ENCODE measurements at regions not wholly inside any gene's neighbourhood (a gene's known extent, or its start where the extent isn't known, plus 50 kb on each side); places are given as distances from the start of the nearest gene placed in this dataset.
A peak's percentile ranks its signal among the peaks of the same experiment; 100 is the strongest.

DNA sequence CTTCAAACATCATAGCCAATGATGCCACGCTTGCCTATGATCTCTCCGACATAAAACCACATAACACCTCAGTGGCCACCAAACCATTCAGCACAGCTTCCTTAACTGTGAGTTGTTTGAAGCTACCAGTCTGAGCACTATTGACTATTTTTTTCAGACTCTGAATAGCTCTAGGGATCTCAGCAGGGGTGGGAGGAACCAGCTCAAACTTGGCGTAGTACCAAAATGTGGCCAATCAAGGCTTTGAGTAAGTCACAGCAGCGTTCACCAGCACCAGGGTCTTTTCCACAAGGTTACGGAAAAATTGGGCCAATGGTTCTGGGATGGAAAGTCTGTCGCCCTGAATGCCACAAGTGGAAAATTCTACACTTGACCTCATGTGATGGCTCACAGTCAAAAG is 70.6 kb downstream of the SMPDL3A start:
- no peaks in the 10 kb centered on the region for H3K36me3 ChIP-seq (ENCODE audit: low read depth)
- TF ChIP-seq, protein P1, sequence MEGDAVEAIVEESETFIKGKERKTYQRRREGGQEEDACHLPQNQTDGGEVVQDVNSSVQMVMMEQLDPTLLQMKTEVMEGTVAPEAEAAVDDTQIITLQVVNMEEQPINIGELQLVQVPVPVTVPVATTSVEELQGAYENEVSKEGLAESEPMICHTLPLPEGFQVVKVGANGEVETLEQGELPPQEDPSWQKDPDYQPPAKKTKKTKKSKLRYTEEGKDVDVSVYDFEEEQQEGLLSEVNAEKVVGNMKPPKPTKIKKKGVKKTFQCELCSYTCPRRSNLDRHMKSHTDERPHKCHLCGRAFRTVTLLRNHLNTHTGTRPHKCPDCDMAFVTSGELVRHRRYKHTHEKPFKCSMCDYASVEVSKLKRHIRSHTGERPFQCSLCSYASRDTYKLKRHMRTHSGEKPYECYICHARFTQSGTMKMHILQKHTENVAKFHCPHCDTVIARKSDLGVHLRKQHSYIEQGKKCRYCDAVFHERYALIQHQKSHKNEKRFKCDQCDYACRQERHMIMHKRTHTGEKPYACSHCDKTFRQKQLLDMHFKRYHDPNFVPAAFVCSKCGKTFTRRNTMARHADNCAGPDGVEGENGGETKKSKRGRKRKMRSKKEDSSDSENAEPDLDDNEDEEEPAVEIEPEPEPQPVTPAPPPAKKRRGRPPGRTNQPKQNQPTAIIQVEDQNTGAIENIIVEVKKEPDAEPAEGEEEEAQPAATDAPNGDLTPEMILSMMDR (IDR thresholded peaks at IDR 0.05): no peak
- no peak overlapping the region for H3K4me3 ChIP-seq
- no peaks in the 10 kb centered on the region for H3K9me3 ChIP-seq
- intact Hi-C loops (cut with DNase I, micrococcal nuclease): loop anchor here in 1 of 2 donors (10.0 kb wide), 1 partner anchor 455 kb away; no protein-coding TSS in a partner anchor
- no peaks in the 10 kb centered on the region for H3K4me1 ChIP-seq (ENCODE audit: low read depth)
- no peak for DNase-seq
- no peak for ATAC-seq

DNA sequence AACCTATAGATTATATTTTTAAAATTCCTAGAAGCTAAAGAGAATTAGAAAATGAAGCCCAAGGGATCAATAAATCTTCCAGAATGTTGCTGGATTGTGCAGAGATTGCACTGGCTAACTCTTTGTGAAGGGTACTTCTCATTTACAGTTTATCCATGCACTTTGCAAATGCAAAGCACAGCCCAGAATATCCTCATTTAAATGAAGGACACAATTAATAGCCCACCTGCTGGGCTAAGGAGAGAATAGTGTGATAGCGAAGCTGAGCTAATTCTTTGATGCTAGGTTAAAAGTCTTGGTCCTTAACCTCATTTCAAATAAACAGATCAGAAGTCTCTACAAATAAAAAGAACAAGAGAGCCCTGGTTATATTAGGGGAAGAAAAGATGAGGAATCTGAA is 72.5 kb downstream of the SMPDL3A start:
- ATAC-seq (no peak), DNase-seq (no peak)
- H3K4me3 ChIP-seq: no peak overlapping the region
- TF ChIP-seq, protein P1 (IDR thresholded peaks at IDR 0.05): no peak
- no peaks in the 10 kb centered on the region for H3K4me1 ChIP-seq (ENCODE audit: low read depth)
- H3K9me3 ChIP-seq: no peaks in the 10 kb centered on the region
- no peaks in the 10 kb centered on the region for H3K36me3 ChIP-seq (ENCODE audit: low read depth)
- intact Hi-C loops (cut with DNase I, micrococcal nuclease): loop anchor here in 1 of 2 donors (10.0 kb wide), 1 partner anchor 453 kb away; no protein-coding TSS in a partner anchor

GRCh38 chr6:122868137-122868536 is 79.1 kb downstream of the SMPDL3A start:
- ATAC-seq (no peak), DNase-seq (no peak)
- Histone ChIP-seq H3K36me3 (ENCODE audit: low read depth) (no peaks in the 10 kb centered on the region), H3K4me1 (ENCODE audit: low read depth) (no peaks in the 10 kb centered on the region), H3K4me3 (no peak overlapping the region), H3K9me3 (no peaks in the 10 kb centered on the region)
- TF ChIP-seq, protein P1 (IDR thresholded peaks at IDR 0.05): no peak
- intact Hi-C loops (cut with DNase I, micrococcal nuclease): loop anchor here in 1 of 2 donors (10.0 kb wide), 1 partner anchor 447 kb away; no protein-coding TSS in a partner anchor

DNA sequence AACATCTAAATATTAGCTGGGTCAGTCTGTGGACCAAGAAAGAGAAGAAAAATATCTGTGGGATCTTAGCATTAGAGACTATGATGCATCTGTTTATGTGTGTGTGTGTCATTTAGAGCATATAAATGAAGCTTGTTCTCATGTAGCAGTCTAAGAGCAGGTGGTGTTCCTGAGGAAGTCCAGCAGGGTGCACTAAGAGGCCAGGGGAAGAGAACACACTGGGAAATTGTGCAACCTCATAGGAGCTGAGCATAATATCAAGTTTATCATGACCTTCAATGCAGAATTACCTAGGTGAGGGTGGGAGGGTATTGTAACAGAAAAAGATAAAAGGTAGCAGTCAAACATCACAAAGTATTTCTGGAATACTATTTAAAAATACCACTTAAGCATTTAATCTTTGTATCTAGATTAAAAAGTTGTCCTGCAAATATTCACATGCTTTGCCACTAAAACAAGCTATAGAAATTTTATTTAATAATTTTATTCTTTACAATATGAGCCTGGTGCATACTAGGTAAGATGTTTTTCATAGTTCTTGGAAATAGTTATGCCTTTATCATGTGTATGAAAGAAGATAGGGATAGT is 80.5 kb downstream of the SMPDL3A start:
- peak in 1 of 3 donors; percentile 34 for DNase-seq
- intact Hi-C loops (cut with DNase I, micrococcal nuclease): loop anchor here in 1 of 2 donors (10.0 kb wide), 1 partner anchor 445 kb away; no protein-coding TSS in a partner anchor
- Histone ChIP-seq H3K4me1 (ENCODE audit: low read depth) (no peaks in the 10 kb centered on the region), H3K9me3 (no peaks in the 10 kb centered on the region), H3K4me3 (no peak overlapping the region), H3K36me3 (ENCODE audit: low read depth) (no peaks in the 10 kb centered on the region)
- peak; percentile 83 for ATAC-seq
- TF ChIP-seq, protein P1 (IDR thresholded peaks at IDR 0.05): peak; percentile 18

DNA sequence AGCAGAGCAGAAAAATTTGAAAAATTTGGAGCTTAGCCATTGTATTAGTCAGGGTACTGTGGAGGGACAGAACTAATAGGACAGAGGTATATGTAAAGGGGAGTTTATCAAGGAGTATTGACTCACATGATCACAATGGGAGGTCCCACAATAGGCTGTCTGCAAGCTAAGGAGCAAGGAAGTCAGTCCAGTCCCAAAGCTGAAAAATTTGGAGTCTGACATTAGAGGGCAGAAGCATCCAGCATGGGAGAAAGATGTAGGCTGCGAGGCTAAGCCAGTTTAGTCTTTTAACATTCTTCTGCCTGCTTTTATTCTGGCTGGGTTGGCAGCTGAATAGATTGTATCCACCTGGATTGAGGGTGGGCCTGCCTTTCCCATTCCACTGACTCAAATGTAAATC is 82.0 kb downstream of the SMPDL3A start:
- H3K4me1 ChIP-seq (ENCODE audit: low read depth): no peaks in the 10 kb centered on the region
- H3K36me3 ChIP-seq (ENCODE audit: low read depth): no peaks in the 10 kb centered on the region
- TF ChIP-seq, protein P1 (IDR thresholded peaks at IDR 0.05): no peak
- no peak overlapping the region for H3K4me3 ChIP-seq
- intact Hi-C loops (cut with DNase I, micrococcal nuclease): no loop called here
- DNase-seq: no peak
- H3K9me3 ChIP-seq: no peaks in the 10 kb centered on the region
- no peak for ATAC-seq

Data from mucosa of descending colon (tissue), 3 donors.